H1 (cell line): ENCODE measurements at regions not wholly inside any gene's neighbourhood (a gene's known extent, or its start where the extent isn't known, plus 50 kb on each side); places are given as distances from the start of the nearest gene placed in this dataset.

Experiments used
- CTCF ChIA-PET: fragments of 300-600 bp; sonication (Branson Sonifier 250); formaldehyde crosslinking; loops from one replicate; lab custom pipeline; 2021; ENCODE audit not compliant: partially characterized antibody; lab: Charles Lee
- POLR2A ChIA-PET: fragments of 300-600 bp; sonication (Branson Sonifier 250); formaldehyde crosslinking; loops from one replicate; lab custom pipeline; 2021; ENCODE audit warnings: inconsistent platforms; ENCODE audit not compliant: partially characterized antibody; lab: Charles Lee
- DNase-seq, 2 experiments: peaks; one replicate each; pipeline versions ENCODE4 v3.0.0 to v3.0.0-alpha.2; 2010 to 2022; ENCODE audit warnings: low spot score in 2 of 2, low read depth in 1 of 2, mixed read lengths in 1 of 2
- FAIRE-seq: peaks from 2 replicates; lab custom pipeline; 2011; peaks lifted over from hg19 to GRCh38; lab: Jason Lieb, UNC
- H2AFZ ChIP-seq: 2 replicates; pipeline ENCODE4 v1.8.1; 2012; ENCODE audit warnings: low read length, inconsistent platforms
- H2AK5ac ChIP-seq: 2 replicates; pipeline ENCODE4 v1.6.1; 2013; ENCODE audit warnings: low read depth, low read length
- H2BK120ac ChIP-seq: replicated peaks from 2 replicates; pipeline ENCODE3; 2013; ENCODE audit warnings: low read depth, low read length, inconsistent platforms
- H2BK12ac ChIP-seq: 2 replicates; pipeline ENCODE4 v1.6.1; 2013; ENCODE audit warnings: low read depth, low read length
- H2BK15ac ChIP-seq: 2 replicates; pipeline ENCODE4 v1.6.1; 2013; ENCODE audit warnings: low read length
- H2BK20ac ChIP-seq: 2 replicates; pipeline ENCODE4 v1.6.1; 2013; ENCODE audit warnings: low read length
- H2BK5ac ChIP-seq: 2 replicates; pipeline ENCODE4 v1.6.1; 2013; ENCODE audit warnings: low read depth, low read length
- H3K14ac ChIP-seq: 2 replicates; pipeline ENCODE4 v1.6.1; 2013; ENCODE audit warnings: inconsistent platforms; ENCODE audit not compliant: insufficient read length
- H3K18ac ChIP-seq: 2 replicates; pipeline ENCODE4 v1.6.1; 2013; ENCODE audit warnings: low read length; ENCODE audit errors: extremely low read depth
- H3K23ac ChIP-seq: 2 replicates; pipeline ENCODE4 v1.6.1; 2013; ENCODE audit warnings: inconsistent platforms; ENCODE audit not compliant: insufficient read length
- H3K23me2 ChIP-seq: 2 replicates; pipeline ENCODE4 v1.6.1; 2013; ENCODE audit warnings: low read depth, low read length
- H3K27ac ChIP-seq: 2 replicates; pipeline ENCODE4 v1.6.1; 2011; ENCODE audit warnings: low read depth, low read length, inconsistent platforms
- H3K27me3 ChIP-seq, 4 experiments: replicated peaks in 1 of 4; 1 replicate in 1 of 4; 2 replicates in 3 of 4; pipeline versions ENCODE4 v1.6.1 to v1.8.1; 2011 to 2013; ENCODE audit warnings: low read length in 3 of 4, mild to moderate bottlenecking in 3 of 4, inconsistent platforms in 2 of 4, mixed read lengths in 2 of 4, moderate library complexity in 1 of 4; ENCODE audit not compliant: control insufficient read depth in 3 of 4, insufficient read depth in 3 of 4; ENCODE audit errors: extremely low read depth in 1 of 4
- H3K36me3 ChIP-seq, 4 experiments: 2 replicates each; pipeline versions ENCODE4 v1.6.1 to v1.8.1; 2011 to 2013; ENCODE audit warnings: mild to moderate bottlenecking in 4 of 4, low read length in 3 of 4, moderate library complexity in 2 of 4, control low read depth in 1 of 4, inconsistent platforms in 1 of 4; ENCODE audit not compliant: insufficient read depth in 4 of 4, control insufficient read depth in 2 of 4
- H3K4ac ChIP-seq: replicated peaks from 2 replicates; pipeline ENCODE3; 2013; ENCODE audit warnings: low read length, low read depth, mixed read lengths, inconsistent platforms; ENCODE audit not compliant: insufficient read length
- H3K4me1 ChIP-seq, 4 experiments: replicated peaks in 1 of 4; 1 replicate in 1 of 4; 2 replicates in 3 of 4; pipeline versions ENCODE4 v1.6.1 to v1.8.1; 2011 to 2013; ENCODE audit warnings: low read length in 3 of 4, inconsistent platforms in 2 of 4, mixed read lengths in 1 of 4; ENCODE audit not compliant: insufficient read depth in 4 of 4, control insufficient read depth in 3 of 4
- H3K4me2 ChIP-seq, 2 experiments: 2 replicates each; pipeline versions ENCODE4 v1.6.1 to v1.8.1; 2011 to 2013; ENCODE audit warnings: low read depth in 2 of 2, low read length in 2 of 2, control low read depth in 1 of 2, inconsistent platforms in 1 of 2, mild to moderate bottlenecking in 1 of 2; ENCODE audit not compliant: insufficient read depth in 1 of 2
- H3K4me3 ChIP-seq, 4 experiments: fragments of 200-600, 300-600 bp in 1 of 4; sonication (generic), shearing (Covaris generic), sonication (Bioruptor Twin) in 1 of 4; 2 replicates each; pipeline versions ENCODE4 v1.5.1 to v1.8.1; 2011 to 2016; ENCODE audit warnings: low read length in 4 of 4, low read depth in 3 of 4, control low read depth in 2 of 4, inconsistent platforms in 2 of 4, mild to moderate bottlenecking in 2 of 4, mixed read lengths in 1 of 4, moderate library complexity in 1 of 4; ENCODE audit not compliant: insufficient read depth in 2 of 4; ENCODE audit errors: extremely low read depth in 1 of 4
- H3K56ac ChIP-seq: replicated peaks from 2 replicates; pipeline ENCODE3; 2013; ENCODE audit warnings: low read depth, mild to moderate bottlenecking, mixed read lengths, low read length, inconsistent platforms; ENCODE audit not compliant: insufficient read length
- H3K79me1 ChIP-seq: 2 replicates; pipeline ENCODE4 v1.6.1; 2013; ENCODE audit warnings: low read depth, low read length, control low read depth
- H3K79me2 ChIP-seq, 2 experiments: 2 replicates each; pipeline versions ENCODE4 v1.6.1 to v1.8.1; 2012 to 2013; ENCODE audit warnings: low read length in 2 of 2, mild to moderate bottlenecking in 2 of 2, inconsistent platforms in 1 of 2; ENCODE audit not compliant: insufficient read depth in 2 of 2, control insufficient read depth in 1 of 2
- H3K9ac ChIP-seq, 4 experiments: replicated peaks in 1 of 4; 1 replicate in 1 of 4; 2 replicates in 3 of 4; pipeline versions ENCODE4 v1.6.1 to v1.8.1; 2011 to 2013; ENCODE audit warnings: low read depth in 3 of 4, low read length in 3 of 4, control low read depth in 2 of 4, mild to moderate bottlenecking in 2 of 4, moderate library complexity in 2 of 4, inconsistent platforms in 1 of 4; ENCODE audit errors: extremely low read depth in 1 of 4
- H3K9me3 ChIP-seq, 2 experiments: 2 replicates each; pipeline versions ENCODE4 v1.6.1 to v1.8.1; 2012 to 2013; ENCODE audit warnings: mild to moderate bottlenecking in 2 of 2, moderate library complexity in 2 of 2, control low read depth in 1 of 2, inconsistent platforms in 1 of 2, low read depth in 1 of 2, low read length in 1 of 2, mixed read lengths in 1 of 2; ENCODE audit not compliant: insufficient read depth in 2 of 2
- H4K20me1 ChIP-seq, 2 experiments: replicated peaks in 1 of 2; 2 replicates each; pipeline versions ENCODE3 to v1.8.1; 2011 to 2013; ENCODE audit warnings: inconsistent platforms in 2 of 2, low read length in 2 of 2, mild to moderate bottlenecking in 1 of 2; ENCODE audit not compliant: insufficient read depth in 2 of 2, control insufficient read depth in 1 of 2
- H4K5ac ChIP-seq: 2 replicates; pipeline ENCODE4 v1.6.1; 2013; ENCODE audit warnings: low read length, low read depth, mixed read lengths, inconsistent platforms; ENCODE audit not compliant: insufficient read length
- H4K8ac ChIP-seq: 2 replicates; pipeline ENCODE4 v1.8.0; 2013; ENCODE audit warnings: mild to moderate bottlenecking, moderate library complexity, low read length, inconsistent platforms; ENCODE audit not compliant: insufficient read depth; ENCODE audit errors: extremely low read depth
- H4K91ac ChIP-seq: replicated peaks from 2 replicates; pipeline ENCODE3; 2013; ENCODE audit warnings: low read length, mixed read lengths, inconsistent platforms; ENCODE audit not compliant: insufficient read length
- BACH1 ChIP-seq: IDR thresholded peaks from 2 replicates; pipeline ENCODE4 v1.6.1; 2012; ENCODE audit warnings: low read length, improper control_type of control experiment
- BRCA1 ChIP-seq: IDR thresholded peaks from 2 replicates; pipeline ENCODE4 v1.6.1; 2012; ENCODE audit warnings: low read depth, low read length, improper control_type of control experiment
- CTBP2 ChIP-seq: IDR thresholded peaks from 2 replicates; pipeline ENCODE4 v1.7.0; 2011; ENCODE audit warnings: borderline replicate concordance, mild to moderate bottlenecking, moderate library complexity, mixed read lengths, low read length; ENCODE audit not compliant: insufficient read depth, insufficient read length
- EGR1 ChIP-seq: IDR thresholded peaks from 2 replicates; pipeline ENCODE4 v1.6.1; 2011; ENCODE audit warnings: low read depth, low read length, borderline replicate concordance
- EP300 ChIP-seq, 2 experiments: IDR thresholded peaks; 1 replicate in 1 of 2; 2 replicates in 1 of 2; pipeline ENCODE4 v1.6.1; 2011 to 2012; ENCODE audit warnings: low read depth in 2 of 2, low read length in 2 of 2, mild to moderate bottlenecking in 2 of 2, borderline replicate concordance in 1 of 2, inconsistent platforms in 1 of 2, moderate library complexity in 1 of 2
- FOSL1 ChIP-seq: IDR thresholded peaks from 2 replicates; pipeline ENCODE4 v1.6.1; 2011; ENCODE audit warnings: mild to moderate bottlenecking, low read depth, low read length, moderate library complexity; ENCODE audit not compliant: insufficient read depth
- HDAC2 ChIP-seq, 2 experiments: fragments of 300-600 bp in 1 of 2; sonication (generic) in 1 of 2; IDR thresholded peaks; 2 replicates each; pipeline ENCODE4 v1.6.1; 2011 to 2012; ENCODE audit warnings: low read depth in 2 of 2, low read length in 2 of 2, mild to moderate bottlenecking in 2 of 2, moderate library complexity in 2 of 2, borderline replicate concordance in 1 of 2, inconsistent platforms in 1 of 2
- HDAC6 ChIP-seq: IDR thresholded peaks from one replicate; pipeline ENCODE4 v1.7.1; 2012; ENCODE audit warnings: low read depth, mild to moderate bottlenecking, inconsistent platforms, low read length, moderate library complexity
- JUN ChIP-seq: IDR thresholded peaks from 2 replicates; pipeline ENCODE4 v1.6.1; 2011; ENCODE audit warnings: low read depth, mild to moderate bottlenecking, improper control_type of control experiment, low read length
- JUND ChIP-seq: IDR thresholded peaks from 2 replicates; pipeline ENCODE4 v1.6.1; 2011; ENCODE audit warnings: mild to moderate bottlenecking, improper control_type of control experiment, low read length
- MAX ChIP-seq: IDR thresholded peaks from 2 replicates; pipeline ENCODE4 v1.6.1; 2012; ENCODE audit warnings: inconsistent platforms
- NRF1 ChIP-seq: IDR thresholded peaks from 2 replicates; pipeline ENCODE4 v1.6.1; 2011; ENCODE audit warnings: mild to moderate bottlenecking, low read depth, low read length, improper control_type of control experiment
- RAD21 ChIP-seq, 2 experiments: IDR thresholded peaks in 1 of 2; conservative IDR thresholded peaks in 1 of 2; 2 replicates each; pipeline ENCODE4 v1.6.1; 2011; ENCODE audit warnings: low read depth in 2 of 2, low read length in 2 of 2, improper control_type of control experiment in 1 of 2, inconsistent platforms in 1 of 2, mild to moderate bottlenecking in 1 of 2, moderate library complexity in 1 of 2
- SP2 ChIP-seq: IDR thresholded peaks from 2 replicates; pipeline ENCODE4 v1.6.1; 2012; ENCODE audit warnings: mild to moderate bottlenecking, low read length, inconsistent platforms
- TAF1 ChIP-seq: IDR thresholded peaks from 2 replicates; pipeline ENCODE4 v1.6.1; 2011; ENCODE audit warnings: mild to moderate bottlenecking, low read depth, low read length
- WGBS, 2 experiments: shearing (Covaris generic) in 1 of 2; methylation state at CpG; one replicate each; pipeline versions ENCODE4 v1.1.6 to v1.1.7; 2013 to 2015; ENCODE audit warnings: low lambda C conversion rate in 2 of 2, mixed read lengths in 2 of 2, inconsistent platforms in 1 of 2, low coverage in 1 of 2, missing lambda C conversion rate in 1 of 2; ENCODE audit not compliant: insufficient replicate concordance in 2 of 2, insufficient coverage in 1 of 2, insufficient read length in 1 of 2; ENCODE audit errors: extremely low coverage in 1 of 2, missing lambda C conversion rate in 1 of 2; 5-methylcytosine and 5-hydroxymethylcytosine counted together

GRCh38 chr11:22041039-22041438 lies 151.8 kb upstream of the ANO5 start:
- no peak for TF ChIP-seq RAD21 (IDR thresholded peaks at IDR 0.05 in 1 of 2, conservative IDR thresholded peaks at IDR 0.05 in 1 of 2; ENCODE audit: low read depth in 2 of 2, low read length in 2 of 2)
- TF ChIP-seq MAX = no peak
- no peak for TF ChIP-seq HDAC6
- TF ChIP-seq JUN = no peak
- TF ChIP-seq TAF1 = no peak
- no peak for TF ChIP-seq NRF1
- TF ChIP-seq JUND = no peak
- TF ChIP-seq CTBP2 = no peak
- TF ChIP-seq BRCA1 = no peak
- no peak for TF ChIP-seq EP300 (IDR thresholded peaks at IDR 0.05; ENCODE audit: borderline replicate concordance in 1 of 2, low read depth in 2 of 2, low read length in 2 of 2)
- no peak for TF ChIP-seq SP2
- no peak for TF ChIP-seq EGR1
- no peak for TF ChIP-seq BACH1
- TF ChIP-seq HDAC2 (IDR thresholded peaks at IDR 0.05; ENCODE audit: borderline replicate concordance in 1 of 2, low read depth in 2 of 2, low read length in 2 of 2) = no peak
- no peak for TF ChIP-seq FOSL1
- ChIA-PET CTCF (no interaction called here), POLR2A (no interaction called here)
- Histone ChIP-seq H3K23ac (no peak overlapping the region), H3K4me2 (no peak overlapping the region), H3K36me3 (no peaks in the 10 kb centered on the region), H3K4me1 (peaks cover 0 to 4% (median 2%) of the 10 kb centered on the region in 4 experiments; a peak in 2 of 7 replicates), H3K4me3 (no peak overlapping the region), H2AFZ (no peak overlapping the region), H4K20me1 (no peaks in the 10 kb centered on the region), H4K5ac (no peak overlapping the region), H4K8ac (no peak overlapping the region), H2BK12ac (no peak overlapping the region), H2AK5ac (no peak overlapping the region), H3K27me3 (no peaks in the 10 kb centered on the region), H4K91ac (no peak overlapping the region), H2BK120ac (no peak overlapping the region), H3K4ac (no peak overlapping the region), H2BK5ac (no peak overlapping the region), H3K14ac (no peak overlapping the region), H3K27ac (no peak overlapping the region), H3K79me1 (no peaks in the 10 kb centered on the region), H2BK15ac (no peak overlapping the region), H3K9me3 (no peaks in the 10 kb centered on the region), H3K79me2 (no peaks in the 10 kb centered on the region), H3K56ac (no peak overlapping the region), H2BK20ac (no peak overlapping the region), H3K23me2 (no peaks in the 10 kb centered on the region), H3K18ac (no peak overlapping the region), H3K9ac (no peak overlapping the region)
- 70% methylated on average over 2 of the region's 2 CpGs; no CpG with 5 or more reads in 1 of the 2 experiments for WGBS, 2 experiments
- DNase-seq (no peak), FAIRE-seq (no peak)
